ENCODE measurements at regions not wholly inside any gene's neighbourhood (a gene's known extent, or its start where the extent isn't known, plus 50 kb on each side); places are given as distances from the start of the nearest gene placed in this dataset.

DNA sequence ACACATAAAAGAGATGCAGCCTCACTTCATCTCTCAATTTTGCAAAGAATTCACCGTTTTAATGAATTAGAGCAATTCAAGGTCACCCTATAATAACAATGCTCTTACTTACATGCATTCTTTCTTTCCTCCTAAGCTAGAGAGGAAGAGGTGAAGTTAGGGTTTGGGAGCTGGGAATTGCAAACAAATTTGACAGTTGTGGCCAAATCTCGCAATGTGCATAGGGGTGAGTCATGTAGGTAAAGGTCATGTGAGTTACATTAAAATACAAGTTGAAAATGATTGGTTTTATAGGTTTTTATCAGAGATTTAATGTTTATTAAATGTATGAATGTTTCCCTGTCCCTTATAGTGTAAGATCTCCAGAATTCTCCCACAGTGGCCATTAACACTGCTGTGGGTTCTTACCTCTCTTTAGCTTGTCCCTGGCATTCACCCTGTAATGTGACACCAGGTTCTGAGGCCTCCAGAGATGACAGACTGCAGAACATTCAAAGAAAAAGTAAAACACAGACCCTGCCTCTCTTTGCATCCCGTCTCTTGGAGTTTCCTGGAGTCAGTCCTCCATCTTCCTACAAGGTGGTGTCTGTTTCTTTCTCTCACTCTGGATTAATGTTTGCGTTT, 53.7 kb upstream of the LGALSL start:
- no peak for ATAC-seq
- Mint-ChIP-seq H3K9me3 (no peaks in the 10 kb centered on the region), H3K36me3 (ENCODE audit: low read depth) (no peaks in the 10 kb centered on the region), H3K4me3 (no peak overlapping the region), H3K27ac (no peak overlapping the region), H3K27me3 (peaks cover 6% of the 10 kb centered on the region), H3K4me1 (no peaks in the 10 kb centered on the region)
- no peak for DNase-seq

DNA sequence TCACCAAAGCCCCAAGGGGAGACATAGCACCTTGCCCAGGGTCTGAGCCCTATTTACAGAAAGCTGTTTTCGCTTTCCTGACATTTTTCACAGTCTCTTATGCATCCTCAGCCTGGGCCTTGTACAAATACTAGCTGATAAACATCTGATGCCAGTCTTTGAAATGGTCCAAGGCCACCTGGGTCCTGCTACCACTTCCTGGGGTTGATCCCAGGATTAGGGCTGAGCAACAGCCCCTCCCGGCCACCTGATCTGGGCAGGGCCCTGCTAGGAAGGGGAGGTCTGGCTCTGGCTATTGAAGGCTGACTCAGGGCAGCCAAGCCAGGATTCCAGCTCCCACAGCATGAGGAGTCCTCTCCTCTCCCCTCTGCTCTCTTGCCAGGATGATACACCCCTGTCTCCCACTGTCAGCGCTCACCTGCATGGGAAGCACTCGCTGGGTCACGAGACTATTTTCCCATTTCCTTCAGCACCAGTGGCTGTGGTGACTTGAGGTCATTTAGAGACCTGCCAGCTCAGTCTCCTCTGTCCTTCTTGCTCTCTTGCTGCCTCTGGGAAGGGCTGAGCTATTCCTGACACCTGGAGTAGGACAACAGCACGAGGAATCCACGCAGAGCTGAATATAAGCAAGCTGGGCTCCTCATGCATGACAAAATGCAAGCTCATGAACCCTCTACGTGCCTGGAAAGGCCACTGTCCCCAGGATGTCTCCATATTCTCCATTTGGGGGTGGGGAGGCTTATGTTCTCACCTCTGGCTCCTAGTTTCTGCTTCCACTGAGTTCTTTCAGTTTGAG, 53.0 kb upstream of the LGALSL start:
- Mint-ChIP-seq H3K9me3 (no peaks in the 10 kb centered on the region), H3K27me3 (peaks cover 6% of the 10 kb centered on the region), H3K27ac (no peak overlapping the region), H3K4me1 (no peaks in the 10 kb centered on the region), H3K4me3 (no peak overlapping the region), H3K36me3 (ENCODE audit: low read depth) (no peaks in the 10 kb centered on the region)
- DNase-seq: no peak
- no peak for ATAC-seq

DNA sequence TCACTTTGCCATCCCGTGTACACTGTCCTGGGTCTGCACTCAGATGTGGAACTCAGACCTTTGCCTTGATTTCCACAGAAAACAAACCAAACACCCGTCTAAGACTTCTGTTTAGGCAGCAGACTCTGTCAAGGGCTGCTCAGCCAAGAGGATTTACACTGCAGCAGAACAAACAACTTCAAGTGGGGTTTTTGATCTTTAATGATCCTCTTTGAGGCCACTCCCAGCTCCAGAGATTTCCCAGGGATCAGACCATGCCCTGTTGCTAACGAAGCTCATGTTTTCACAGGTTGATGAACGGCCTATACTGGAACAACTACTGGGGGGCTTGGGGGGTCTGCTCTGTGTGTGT, 52.5 kb upstream of the LGALSL start:
- ATAC-seq (no peak), DNase-seq (no peak)
- no peak overlapping the region for H3K27ac Mint-ChIP-seq
- no peaks in the 10 kb centered on the region for H3K4me1 Mint-ChIP-seq
- H3K36me3 Mint-ChIP-seq (ENCODE audit: low read depth): no peaks in the 10 kb centered on the region
- peaks cover 6% of the 10 kb centered on the region for H3K27me3 Mint-ChIP-seq
- no peak overlapping the region for H3K4me3 Mint-ChIP-seq
- no peaks in the 10 kb centered on the region for H3K9me3 Mint-ChIP-seq

DNA sequence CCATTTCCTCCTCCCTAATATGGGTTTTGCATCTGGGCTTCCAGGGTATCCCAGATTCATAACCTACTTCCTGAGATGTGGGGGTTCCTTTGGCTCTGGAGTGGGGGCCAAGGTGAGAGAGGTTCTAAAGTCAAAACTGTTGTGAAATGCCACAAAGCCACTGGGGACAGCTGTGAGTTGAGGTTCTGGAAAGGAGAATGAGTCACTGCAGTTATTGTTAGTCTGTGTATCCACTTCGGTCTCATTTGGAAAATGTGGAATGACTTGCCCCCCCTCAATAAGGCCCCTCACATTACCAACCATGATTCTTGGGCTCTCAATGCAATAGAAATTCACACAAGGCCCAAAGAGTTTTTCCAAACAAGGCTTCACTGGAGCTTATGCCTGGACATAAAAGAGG, 51.1 kb upstream of the LGALSL start:
- no peak overlapping the region for H3K4me3 Mint-ChIP-seq
- H3K36me3 Mint-ChIP-seq (ENCODE audit: low read depth): no peaks in the 10 kb centered on the region
- H3K27me3 Mint-ChIP-seq: peaks cover 4% of the 10 kb centered on the region
- H3K27ac Mint-ChIP-seq: no peak overlapping the region
- H3K9me3 Mint-ChIP-seq: no peaks in the 10 kb centered on the region
- no peak for ATAC-seq
- H3K4me1 Mint-ChIP-seq: no peaks in the 10 kb centered on the region
- no peak for DNase-seq

DNA sequence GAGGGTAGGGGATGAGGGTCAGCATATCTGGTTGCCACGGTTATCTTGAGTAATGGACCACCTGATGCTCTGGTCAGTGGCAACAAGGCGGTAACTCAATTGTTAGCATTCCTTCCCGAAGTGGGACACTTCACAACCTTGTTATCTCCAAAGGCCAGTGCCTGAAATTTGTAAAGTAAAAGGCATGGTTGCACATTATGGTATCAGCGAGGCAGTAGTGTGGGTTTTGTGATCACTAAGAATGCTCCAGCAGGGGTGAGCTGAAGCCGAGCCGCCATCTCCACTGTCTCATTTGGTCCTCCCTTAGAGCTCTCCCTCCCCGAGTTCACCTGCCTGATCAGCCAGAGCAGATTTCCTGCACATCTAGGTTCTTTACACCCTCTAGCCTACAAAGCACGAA, 50.5 kb upstream of the LGALSL start:
- no peak overlapping the region for H3K4me3 Mint-ChIP-seq
- peaks cover 4% of the 10 kb centered on the region for H3K27me3 Mint-ChIP-seq
- no peaks in the 10 kb centered on the region for H3K36me3 Mint-ChIP-seq (ENCODE audit: low read depth)
- no peaks in the 10 kb centered on the region for H3K9me3 Mint-ChIP-seq
- no peak overlapping the region for H3K27ac Mint-ChIP-seq
- DNase-seq (no peak), ATAC-seq (no peak)
- no peaks in the 10 kb centered on the region for H3K4me1 Mint-ChIP-seq

DNA sequence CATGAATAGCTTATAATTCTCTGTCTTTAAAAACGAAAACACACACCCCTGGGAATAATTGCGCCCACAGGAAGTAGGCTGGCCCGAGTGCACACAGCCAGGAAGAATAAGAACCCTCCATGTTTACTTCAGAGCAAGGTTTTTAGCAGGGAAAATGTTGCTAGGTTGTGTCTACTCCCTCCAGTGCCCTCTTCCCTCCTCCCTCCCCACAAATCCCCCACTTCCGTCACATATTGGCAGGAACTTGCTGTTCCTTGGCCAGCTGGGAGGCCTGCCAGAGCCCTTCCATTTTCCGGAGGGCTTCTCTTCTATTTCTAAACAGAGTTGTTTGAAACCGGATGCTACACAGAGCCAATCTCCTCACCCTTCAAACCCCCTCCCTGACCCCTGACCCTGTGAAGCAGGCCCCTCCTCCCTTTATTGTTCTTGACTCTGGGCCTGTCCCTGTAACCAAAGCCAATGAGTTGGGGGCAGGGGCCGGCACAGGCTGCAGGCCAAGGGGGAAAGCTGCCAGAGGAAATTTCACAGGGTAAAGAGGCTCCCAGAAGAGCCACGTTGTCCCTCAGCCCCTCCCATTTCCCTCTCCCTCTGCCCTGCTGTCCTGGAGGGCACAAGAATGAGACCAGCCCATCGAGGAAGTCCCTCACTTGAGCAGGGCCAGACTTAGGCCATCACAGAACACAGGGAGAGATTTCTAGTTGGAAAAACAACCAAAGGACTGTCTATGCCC, 49.8 kb upstream of the LGALSL start:
- H3K4me1 Mint-ChIP-seq: no peaks in the 10 kb centered on the region
- peaks cover 4% of the 10 kb centered on the region for H3K27me3 Mint-ChIP-seq
- no peak overlapping the region for H3K4me3 Mint-ChIP-seq
- ATAC-seq (no peak), DNase-seq (no peak)
- no peaks in the 10 kb centered on the region for H3K9me3 Mint-ChIP-seq
- H3K36me3 Mint-ChIP-seq (ENCODE audit: low read depth): no peaks in the 10 kb centered on the region
- H3K27ac Mint-ChIP-seq: no peak overlapping the region
